ENCODE measurements at regions not wholly inside any gene's neighbourhood (a gene's known extent, or its start where the extent isn't known, plus 50 kb on each side); places are given as distances from the start of the nearest gene placed in this dataset.
"Not testable (repeated sequence)": the region's sequence is repeated elsewhere in the genome, so short reads cannot be mapped to it uniquely, and the experiment has no call there.

DNA sequence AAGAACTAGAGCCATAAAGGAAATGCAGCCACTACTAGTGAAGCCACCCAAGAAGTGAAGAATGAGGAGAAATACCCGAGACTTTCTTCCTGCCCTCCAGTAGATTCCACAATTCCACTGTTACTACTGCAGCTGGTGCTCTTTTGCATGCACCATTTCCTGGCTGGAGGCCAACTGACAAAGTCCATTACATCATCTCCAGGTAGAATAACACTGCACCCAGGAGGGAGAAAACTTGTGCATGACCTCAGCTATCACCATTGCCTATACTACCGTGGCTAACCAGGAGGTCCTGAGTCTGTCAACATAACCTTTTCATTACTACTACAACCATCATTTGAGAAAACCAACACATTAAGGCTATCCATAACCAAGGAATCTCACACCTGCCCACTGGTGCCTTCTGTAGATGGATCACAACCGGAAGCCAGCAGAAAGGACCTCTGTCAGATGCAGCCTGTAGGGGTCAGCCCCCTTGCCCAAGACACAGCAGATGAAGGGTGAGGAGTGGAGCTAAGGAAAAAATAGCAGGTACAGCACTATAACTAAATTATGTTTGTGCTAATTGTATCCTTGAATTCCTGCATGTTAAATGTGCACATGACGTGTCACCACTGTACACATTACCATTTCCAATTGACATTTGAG, 200.8 kb upstream of the C2CD4B start:
- no peak for DNase-seq (ENCODE audit: low read depth)
- H3K4me3 ChIP-seq (ENCODE audit: control insufficient read depth, low read depth, low read length) = no peak overlapping the region
- TF ChIP-seq, protein P1, sequence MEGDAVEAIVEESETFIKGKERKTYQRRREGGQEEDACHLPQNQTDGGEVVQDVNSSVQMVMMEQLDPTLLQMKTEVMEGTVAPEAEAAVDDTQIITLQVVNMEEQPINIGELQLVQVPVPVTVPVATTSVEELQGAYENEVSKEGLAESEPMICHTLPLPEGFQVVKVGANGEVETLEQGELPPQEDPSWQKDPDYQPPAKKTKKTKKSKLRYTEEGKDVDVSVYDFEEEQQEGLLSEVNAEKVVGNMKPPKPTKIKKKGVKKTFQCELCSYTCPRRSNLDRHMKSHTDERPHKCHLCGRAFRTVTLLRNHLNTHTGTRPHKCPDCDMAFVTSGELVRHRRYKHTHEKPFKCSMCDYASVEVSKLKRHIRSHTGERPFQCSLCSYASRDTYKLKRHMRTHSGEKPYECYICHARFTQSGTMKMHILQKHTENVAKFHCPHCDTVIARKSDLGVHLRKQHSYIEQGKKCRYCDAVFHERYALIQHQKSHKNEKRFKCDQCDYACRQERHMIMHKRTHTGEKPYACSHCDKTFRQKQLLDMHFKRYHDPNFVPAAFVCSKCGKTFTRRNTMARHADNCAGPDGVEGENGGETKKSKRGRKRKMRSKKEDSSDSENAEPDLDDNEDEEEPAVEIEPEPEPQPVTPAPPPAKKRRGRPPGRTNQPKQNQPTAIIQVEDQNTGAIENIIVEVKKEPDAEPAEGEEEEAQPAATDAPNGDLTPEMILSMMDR (IDR thresholded peaks at IDR 0.05; ENCODE audit: control insufficient read depth, insufficient read depth, low read depth, low read length, missing control alignments) = no peak

DNA sequence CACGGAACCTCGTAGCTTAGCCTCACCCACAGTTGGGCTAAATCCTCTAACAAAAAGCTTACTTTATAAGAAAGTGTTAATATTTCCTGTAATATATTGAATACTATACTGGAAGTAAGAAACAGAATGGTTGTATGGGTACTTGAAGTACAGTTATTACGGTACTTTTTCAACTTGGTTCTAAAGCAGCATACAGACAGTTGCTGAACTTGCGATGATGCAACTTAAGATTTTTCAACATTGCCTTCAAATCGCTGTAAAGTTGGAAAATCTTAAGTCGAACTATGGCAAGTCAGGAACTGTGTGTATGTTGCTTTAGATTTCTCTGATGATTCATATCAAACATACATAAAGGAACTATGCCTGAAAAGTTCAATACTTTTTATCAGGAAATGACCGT, 204.4 kb upstream of the C2CD4B start:
- DNase-seq (ENCODE audit: low read depth) = no peak
- no peak overlapping the region for H3K4me3 ChIP-seq (ENCODE audit: control insufficient read depth, low read depth, low read length)
- TF ChIP-seq, protein P1 (IDR thresholded peaks at IDR 0.05; ENCODE audit: control insufficient read depth, insufficient read depth, low read depth, low read length, missing control alignments) = no peak

DNA sequence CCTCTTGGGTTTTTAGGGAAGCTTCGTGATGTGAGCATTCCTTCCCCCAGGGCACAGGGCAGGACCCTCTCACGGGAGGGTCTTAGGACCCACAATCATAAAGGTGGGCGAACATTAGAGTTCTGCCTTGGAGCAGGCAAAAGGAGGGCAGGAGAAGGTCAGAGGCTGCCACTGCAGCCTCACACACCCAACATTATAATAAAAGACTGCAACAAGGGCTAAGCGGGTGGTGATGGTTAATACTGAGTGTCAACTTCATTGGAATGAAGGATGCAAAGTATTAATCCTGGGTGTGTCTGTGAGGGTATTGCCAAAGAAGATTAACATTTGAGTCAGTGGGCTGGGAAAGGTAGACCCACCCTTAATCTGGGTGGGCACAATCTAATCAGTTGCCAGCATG, 206.6 kb upstream of the C2CD4B start:
- H3K4me3 ChIP-seq (ENCODE audit: control insufficient read depth, low read depth, low read length); DNase-seq (ENCODE audit: low read depth): not testable (repeated sequence)

DNA sequence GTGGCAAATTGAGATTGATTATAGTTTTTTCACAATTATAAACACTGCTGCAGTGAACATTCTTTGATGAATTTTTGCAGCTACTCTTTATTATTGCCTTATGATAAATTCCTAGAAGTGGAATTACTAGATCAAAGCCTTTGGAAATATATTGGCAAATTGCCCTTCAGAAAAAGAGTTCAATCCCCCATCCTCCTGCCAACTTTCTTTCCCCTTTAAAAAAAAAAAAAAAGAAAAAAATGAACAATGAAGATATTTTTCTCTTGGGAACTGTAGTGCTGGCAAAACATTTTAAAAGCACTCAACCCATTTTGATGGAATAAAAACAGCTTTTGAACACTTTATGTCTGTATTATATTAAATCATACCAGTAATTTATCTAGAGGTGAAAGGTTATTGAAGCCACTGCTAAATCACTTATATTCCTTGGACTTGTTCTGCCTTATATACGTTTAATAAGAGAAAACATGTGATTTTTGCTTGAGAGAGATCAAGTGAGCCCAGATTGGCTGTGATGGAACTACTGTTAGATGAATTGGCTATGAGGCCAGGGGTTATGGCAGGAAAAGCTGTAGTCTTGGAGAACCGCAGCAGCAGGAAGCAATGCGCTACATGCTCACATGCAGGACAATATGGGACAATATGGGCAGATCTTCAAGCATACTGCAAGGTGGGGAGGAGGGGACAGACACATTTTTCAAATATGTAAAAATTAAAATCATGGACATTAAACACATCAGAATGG, 212.8 kb upstream of the C2CD4B start:
- DNase-seq (ENCODE audit: low read depth) = no peak
- TF ChIP-seq, protein P1 (IDR thresholded peaks at IDR 0.05; ENCODE audit: control insufficient read depth, insufficient read depth, low read depth, low read length, missing control alignments) = no peak
- no peak overlapping the region for H3K4me3 ChIP-seq (ENCODE audit: control insufficient read depth, low read depth, low read length)

DNA sequence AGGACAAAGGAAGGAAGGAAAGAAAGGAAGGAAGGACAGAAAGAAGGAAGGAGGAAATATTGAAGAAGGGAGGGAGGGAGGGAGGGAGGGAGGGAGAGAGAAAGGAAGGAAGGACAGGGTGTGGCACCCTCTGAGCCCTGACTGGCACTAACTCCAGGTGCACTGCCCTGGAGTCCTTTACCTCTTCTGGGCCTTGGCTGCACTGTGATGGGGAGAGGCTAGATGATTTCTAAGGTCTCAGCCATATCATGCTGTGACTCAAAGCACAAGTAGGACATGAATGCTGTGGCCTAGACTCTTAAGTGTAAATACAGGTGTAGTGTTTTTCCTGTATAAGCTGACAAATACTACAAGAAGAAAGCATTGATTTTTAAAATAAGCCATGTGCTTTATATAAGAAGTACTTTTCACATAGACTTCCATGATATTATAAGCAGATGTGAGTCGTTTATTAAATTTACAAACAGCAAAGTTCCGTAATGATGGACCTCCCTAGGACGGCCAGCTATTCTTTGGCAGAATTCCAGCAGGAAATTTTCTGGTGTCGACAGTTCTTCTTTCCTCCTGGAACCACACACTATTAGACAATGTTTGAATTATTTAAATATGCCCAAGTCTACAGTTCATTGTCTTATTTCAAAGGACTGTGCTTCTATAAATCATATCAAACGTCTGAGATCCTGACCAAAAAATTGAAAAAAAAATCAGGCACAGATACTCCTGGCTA, 213.8 kb upstream of the C2CD4B start:
- no peak overlapping the region for H3K4me3 ChIP-seq (ENCODE audit: control insufficient read depth, low read depth, low read length)
- DNase-seq (ENCODE audit: low read depth) = no peak
- TF ChIP-seq, protein P1 (IDR thresholded peaks at IDR 0.05; ENCODE audit: control insufficient read depth, insufficient read depth, low read depth, low read length, missing control alignments) = no peak

DNA sequence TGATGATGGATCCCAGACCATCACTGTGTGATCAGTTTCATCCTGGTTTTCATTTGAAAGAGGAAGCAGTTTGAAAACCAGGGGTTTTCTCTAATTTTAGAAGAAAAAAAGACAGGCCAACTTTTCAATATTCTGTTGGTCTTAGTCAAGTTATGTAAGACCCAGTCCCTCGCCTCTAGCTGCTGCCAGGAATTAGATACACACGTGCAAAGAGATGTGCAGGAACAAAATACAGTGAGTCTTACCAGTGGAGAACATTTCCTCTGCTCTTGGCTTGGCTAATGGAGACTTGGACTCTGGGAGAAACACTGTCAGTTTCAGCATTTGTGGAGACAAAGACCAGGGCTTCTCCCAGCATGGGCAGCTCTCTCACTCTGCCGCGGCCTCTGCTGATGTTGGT, 214.9 kb upstream of the C2CD4B start:
- TF ChIP-seq, protein P1 (IDR thresholded peaks at IDR 0.05; ENCODE audit: control insufficient read depth, insufficient read depth, low read depth, low read length, missing control alignments) = no peak
- no peak overlapping the region for H3K4me3 ChIP-seq (ENCODE audit: control insufficient read depth, low read depth, low read length)
- DNase-seq (ENCODE audit: low read depth) = no peak

DNA sequence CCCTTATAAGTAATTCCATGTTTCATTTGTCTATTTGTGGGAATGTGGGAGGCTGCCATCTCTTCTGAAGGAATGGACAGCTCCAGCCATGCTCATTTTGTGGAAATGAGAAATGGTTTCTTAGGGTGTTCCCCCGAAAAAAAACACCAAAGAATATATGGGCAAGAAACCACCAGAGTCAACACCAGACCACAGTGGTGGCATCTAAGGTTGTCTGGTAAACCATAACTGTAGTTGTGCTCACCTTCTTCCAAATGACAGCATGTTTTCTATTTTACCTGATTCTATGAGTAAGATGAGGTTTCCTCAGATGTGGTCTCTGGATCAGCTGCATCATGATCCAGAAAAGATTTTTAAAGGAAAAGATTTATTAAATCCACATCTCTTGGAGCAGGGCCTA, 217.0 kb upstream of the C2CD4B start:
- no peak for DNase-seq (ENCODE audit: low read depth)
- TF ChIP-seq, protein P1 (IDR thresholded peaks at IDR 0.05; ENCODE audit: control insufficient read depth, insufficient read depth, low read depth, low read length, missing control alignments) = no peak
- no peak overlapping the region for H3K4me3 ChIP-seq (ENCODE audit: control insufficient read depth, low read depth, low read length)

Measured in AG09309 (cell line).